K562 (cell line): ENCODE measurements at regions not wholly inside any gene's neighbourhood (a gene's known extent, or its start where the extent isn't known, plus 50 kb on each side); places are given as distances from the start of the nearest gene placed in this dataset.

Experiments used
- ZBTB40 ChIP-seq, 2 experiments: fragments of 450-650 bp in 1 of 2; sonication (generic) in 1 of 2; formaldehyde crosslinking in 1 of 2; IDR thresholded peaks; 2 replicates each; pipeline versions ENCODE4 v1.7.1 to v1.9.0; 2016 to 2022; ENCODE audit warnings: inconsistent platforms in 1 of 2, mild to moderate bottlenecking in 1 of 2, missing genetic modification reagents in 1 of 2

GRCh38 chr16:7791028-7791590, 458.5 kb downstream of the RBFOX1 start (continued):
- no peak for TF ChIP-seq ZBTB40 (IDR thresholded peaks at IDR 0.05)
- TF ChIP-seq ZBTB40 (CRISPR knock-in tag; IDR thresholded peaks at IDR 0.05) = no peak
- TF ChIP-seq, all 486 proteins: peak for 0
